Mesenteric fat pad (tissue), 1 donor: ENCODE measurements at regions not wholly inside any gene's neighbourhood (a gene's known extent, or its start where the extent isn't known, plus 50 kb on each side); places are given as distances from the start of the nearest gene placed in this dataset.

Source experiments
- DNase-seq: peaks from one replicate; pipeline ENCODE4 v3.0.0-alpha.2; 2020; ENCODE audit warnings: low spot score
- donor health status: DM: yes; HTN: yes; CAD: no.

GRCh38 chr1:239436286-239436685 lies 49.9 kb downstream of the CHRM3 start:
- DNase-seq, result no peak

- no peak for DNase-seq
Measured at GRCh38 chr1:239437822-239438221, 51.5 kb downstream of the CHRM3 start.

- no peak for DNase-seq
Measured at GRCh38 chr1:239438891-239439290, 52.5 kb downstream of the CHRM3 start.

- DNase-seq, result no peak
Measured at GRCh38 chr1:239443361-239443760, 57.0 kb downstream of the CHRM3 start.

- DNase-seq, result no peak
Measured at GRCh38 chr1:239446611-239447010, 60.2 kb downstream of the CHRM3 start.

GRCh38 chr1:239448911-239449310 lies 62.5 kb downstream of the CHRM3 start:
- DNase-seq, result no peak

- no peak for DNase-seq
Measured at GRCh38 chr1:239455743-239456142, 69.4 kb downstream of the CHRM3 start.

- DNase-seq, result no peak
Measured at GRCh38 chr1:239456788-239457187, 70.4 kb downstream of the CHRM3 start.

- DNase-seq, result no peak
Measured at GRCh38 chr1:239457491-239458143, 71.2 kb downstream of the CHRM3 start.

GRCh38 chr1:239458144-239458500 lies 71.8 kb downstream of the CHRM3 start:
- no peak for DNase-seq

- no peak for DNase-seq
Measured at GRCh38 chr1:239467730-239468129, 81.4 kb downstream of the CHRM3 start.

- DNase-seq, result no peak
Measured at GRCh38 chr1:239478069-239478468, 91.7 kb downstream of the CHRM3 start.

GRCh38 chr1:239483391-239483790 lies 97.0 kb downstream of the CHRM3 start:
- no peak for DNase-seq

GRCh38 chr1:239493811-239494414 lies 107.5 kb downstream of the CHRM3 start:
- DNase-seq, result no peak

GRCh38 chr1:239505094-239505493 lies 118.7 kb downstream of the CHRM3 start:
- DNase-seq, result no peak

GRCh38 chr1:239507826-239508225 lies 121.5 kb downstream of the CHRM3 start:
- no peak for DNase-seq

- no peak for DNase-seq
Measured at GRCh38 chr1:239511875-239512274, 125.5 kb downstream of the CHRM3 start.

- no peak for DNase-seq
Measured at GRCh38 chr1:239516579-239516978, 130.2 kb downstream of the CHRM3 start.

- DNase-seq, result no peak
Measured at GRCh38 chr1:239526391-239526790, 140.0 kb downstream of the CHRM3 start.

- DNase-seq, result no peak
Measured at GRCh38 chr1:239527051-239527693, 140.8 kb downstream of the CHRM3 start.

- DNase-seq, result no peak
Measured at GRCh38 chr1:239536165-239536849, 149.9 kb downstream of the CHRM3 start.

GRCh38 chr1:239537795-239538194 lies 151.4 kb downstream of the CHRM3 start:
- DNase-seq, result no peak
